Activated CD8-positive, alpha-beta memory T cell treated with anti-CD3 and anti-CD28 coated beads for 48 hours (primary cell): ENCODE measurements at regions not wholly inside any gene's neighbourhood (a gene's known extent, or its start where the extent isn't known, plus 50 kb on each side); places are given as distances from the start of the nearest gene placed in this dataset.

ENCODE experiments used
- DNase-seq, 3 experiments: peaks; one replicate each; pipeline ENCODE4 v3.0.0-alpha.2; 2020; ENCODE audit warnings: low read depth in 2 of 3, low spot score in 2 of 3

- DNase-seq, result no peak
These were observed 420.7 kb downstream of the DAD1 start for GRCh38 chr14:22168092-22168955.

DNA sequence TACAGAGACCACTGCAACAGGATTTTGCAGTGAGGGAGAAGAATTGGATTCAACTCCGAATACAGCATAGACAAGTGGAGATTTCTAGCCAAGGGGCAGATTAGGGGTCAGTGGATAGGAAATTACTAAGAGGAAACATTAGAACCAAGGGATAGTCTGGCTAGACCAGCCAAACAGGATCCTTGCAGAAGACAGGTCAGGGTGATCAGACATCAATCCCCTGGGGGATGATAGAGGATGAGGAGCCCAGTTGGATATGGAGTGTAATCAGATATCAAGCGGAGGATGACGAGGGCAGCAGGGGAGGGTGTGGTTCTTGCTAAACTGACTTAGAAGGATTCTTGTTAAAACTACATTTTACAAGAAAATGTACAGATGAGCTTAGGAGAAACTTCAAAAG is 424.4 kb downstream of the DAD1 start:
- DNase-seq, result no peak

DNA sequence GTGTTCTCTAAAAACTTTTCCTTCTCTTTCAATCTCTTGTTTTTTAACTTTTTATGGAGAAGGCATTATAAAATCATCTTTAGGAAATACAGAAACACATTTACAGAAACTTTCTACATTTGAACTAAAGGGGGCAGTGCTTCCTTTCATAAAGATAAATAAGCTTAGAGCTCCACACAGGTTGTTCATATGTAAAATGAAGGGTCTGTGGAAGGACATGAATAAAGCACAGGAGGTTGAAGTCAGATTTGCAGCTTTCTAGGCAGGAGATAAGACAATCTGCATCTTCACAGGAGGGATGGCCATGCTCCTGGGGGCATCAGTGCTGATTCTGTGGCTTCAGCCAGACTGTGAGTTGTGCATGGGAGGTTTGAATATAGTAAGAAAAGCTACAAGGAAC is 426.0 kb downstream of the DAD1 start:
- no peak for DNase-seq

- DNase-seq, result no peak
These were observed 429.1 kb downstream of the DAD1 start for GRCh38 chr14:22159957-22160356.

DNA sequence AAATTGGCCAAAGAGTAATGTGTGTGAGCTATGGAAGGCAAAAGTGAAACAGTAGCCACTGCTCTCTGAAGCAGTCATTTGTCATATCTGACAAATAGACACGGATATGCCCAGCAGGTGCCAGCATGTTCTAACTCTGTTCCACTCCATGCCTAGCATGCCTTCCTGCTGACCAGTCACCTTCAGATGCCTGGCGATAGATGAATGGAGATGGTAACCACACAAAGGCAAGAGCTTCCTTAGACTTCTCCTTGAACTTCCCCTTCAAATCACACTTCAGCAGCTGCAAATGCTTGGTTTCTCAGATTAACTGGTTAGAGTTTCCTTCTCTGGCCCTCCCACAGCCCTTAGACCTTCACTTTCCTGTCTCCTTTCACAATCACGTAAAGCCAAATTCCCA is 429.9 kb downstream of the DAD1 start:
- DNase-seq, result no peak

DNA sequence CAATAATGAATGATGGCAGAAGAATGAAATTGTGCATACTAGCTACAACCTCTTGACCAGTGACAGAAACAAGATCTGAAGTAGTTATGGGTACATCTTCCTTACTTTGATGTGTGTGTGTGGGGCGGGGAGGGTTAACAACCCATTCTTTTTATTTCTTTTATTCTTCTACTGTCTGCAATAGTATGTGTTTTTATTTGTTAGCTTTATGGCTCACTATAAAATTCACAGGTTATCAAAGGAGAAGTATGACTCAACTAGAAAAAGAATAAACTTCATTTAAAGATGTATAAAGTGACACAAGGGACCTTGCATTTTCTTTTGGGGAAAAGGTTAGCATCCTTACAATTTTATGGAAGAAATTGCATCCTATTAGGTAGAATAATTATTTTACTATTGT is 430.5 kb downstream of the DAD1 start:
- no peak for DNase-seq

GRCh38 chr14:22155571-22155970 is 433.5 kb downstream of the DAD1 start:
- DNase-seq, result no peak

DNA sequence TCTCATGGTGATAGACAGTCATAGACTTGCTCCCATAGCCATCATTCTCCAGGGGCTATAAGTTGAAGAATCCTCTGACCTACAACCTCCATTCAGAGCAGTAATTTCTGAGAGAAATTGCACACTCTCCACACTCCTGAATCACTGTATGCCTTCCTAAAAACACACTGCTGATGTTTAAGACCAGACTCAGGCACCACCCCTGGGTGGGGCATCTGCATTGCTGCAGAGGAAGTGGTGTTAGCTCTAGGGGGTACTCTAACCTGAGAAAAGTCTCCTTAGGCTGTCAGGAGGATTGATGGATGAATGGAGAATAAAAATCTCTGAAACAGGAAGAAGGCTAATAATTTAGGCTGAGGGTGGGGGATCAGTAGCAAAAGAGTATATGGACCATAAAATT is 436.1 kb downstream of the DAD1 start:
- no peak for DNase-seq

- no peak for DNase-seq
These were observed 436.7 kb downstream of the DAD1 start for GRCh38 chr14:22152161-22152870.

GRCh38 chr14:22151121-22151520 is 437.9 kb downstream of the DAD1 start:
- DNase-seq, result no peak

GRCh38 chr14:22149058-22149457 is 440.0 kb downstream of the DAD1 start:
- no peak for DNase-seq

- no peak for DNase-seq
These were observed 441.3 kb downstream of the DAD1 start for GRCh38 chr14:22147716-22148115.

DNA sequence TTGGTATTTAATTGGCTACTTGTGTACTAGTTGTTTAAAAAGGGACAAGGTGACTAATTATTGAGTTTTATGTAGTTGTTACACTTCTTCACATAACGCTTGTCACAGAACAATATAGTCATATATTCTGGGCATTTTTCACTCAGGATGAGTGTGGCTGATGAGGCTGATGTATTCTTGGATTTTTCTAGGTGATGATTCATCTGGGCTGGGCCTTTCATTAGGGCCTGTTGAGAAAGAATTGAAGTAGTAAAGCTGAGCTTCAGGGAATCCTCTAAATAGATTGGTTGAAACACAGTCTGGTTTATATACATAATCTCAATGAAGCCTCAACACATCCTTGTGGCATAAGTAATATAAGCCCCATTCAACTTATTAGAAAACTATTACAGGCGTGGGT is 445.7 kb downstream of the DAD1 start:
- no peak for DNase-seq

- DNase-seq, result no peak
These were observed 448.4 kb downstream of the DAD1 start for GRCh38 chr14:22140633-22141032.

- no peak for DNase-seq
These were observed 457.1 kb downstream of the DAD1 start for GRCh38 chr14:22131749-22132476.

- DNase-seq, result no peak
These were observed 450.5 kb upstream of the OR4E1 start for GRCh38 chr14:22124073-22124613.

GRCh38 chr14:22122829-22123560 is 449.4 kb upstream of the OR4E1 start:
- no peak for DNase-seq

GRCh38 chr14:22122227-22122818 is 448.7 kb upstream of the OR4E1 start:
- DNase-seq, result no peak

DNA sequence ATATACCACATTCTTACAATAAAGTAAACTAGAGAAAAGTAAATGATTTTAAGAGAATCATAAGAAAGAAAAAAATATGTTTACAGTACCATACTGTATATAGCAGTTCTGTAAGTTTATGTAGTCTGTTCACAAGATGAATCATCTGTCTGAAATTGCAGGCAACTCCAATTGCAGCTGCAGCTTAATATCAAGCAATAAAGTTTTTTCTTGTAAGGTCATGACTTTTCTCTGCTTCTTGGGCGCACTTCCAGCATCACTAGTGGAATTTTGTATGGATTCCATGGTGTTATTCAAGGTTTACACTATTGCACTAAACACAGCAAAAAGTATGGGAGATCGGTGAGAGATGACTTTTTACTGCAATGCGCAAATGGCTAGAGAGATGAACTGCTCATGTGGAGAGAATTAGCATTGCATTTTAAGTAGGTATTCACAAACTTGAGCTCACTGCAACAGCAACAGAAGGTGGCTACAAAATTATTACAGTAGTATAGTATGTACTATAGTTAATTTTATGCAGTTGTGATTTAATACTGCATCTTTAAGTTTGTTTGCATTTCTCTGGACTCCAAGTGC is 445.4 kb upstream of the OR4E1 start:
- DNase-seq, result no peak

DNA sequence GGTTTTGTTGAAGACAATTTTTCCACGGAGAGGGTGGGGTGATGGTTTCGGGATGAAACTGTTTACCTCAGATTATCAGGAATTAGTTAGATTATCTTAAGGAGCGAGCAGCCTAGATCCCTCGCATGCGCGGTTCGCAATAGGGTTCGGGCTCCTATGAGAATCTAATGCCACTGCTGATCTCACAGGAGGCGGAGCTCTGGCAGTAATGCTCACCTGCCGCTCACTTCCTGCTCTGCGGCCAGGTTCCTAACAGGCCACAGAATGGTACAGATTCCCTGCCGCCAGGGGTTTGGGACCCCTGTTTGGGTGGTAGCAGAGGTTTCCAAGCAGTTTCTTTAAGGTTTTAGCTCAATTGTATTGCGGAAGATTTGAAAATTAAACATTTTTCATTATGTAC is 439.8 kb upstream of the OR4E1 start:
- no peak for DNase-seq
